ENCODE measurements at regions not wholly inside any gene's neighbourhood (a gene's known extent, or its start where the extent isn't known, plus 50 kb on each side); places are given as distances from the start of the nearest gene placed in this dataset.
A peak's percentile ranks its signal among the peaks of the same experiment; 100 is the strongest.

- no peak for ATAC-seq (ENCODE audit: low FRiP score in 2 of 2)
- H3K27ac ChIP-seq = no peak overlapping the region
- H3K4me3 ChIP-seq = no peak overlapping the region
- no peaks in the 10 kb centered on the region for H3K27me3 ChIP-seq
- H3K4me1 ChIP-seq = no peaks in the 10 kb centered on the region
- no peak for TF ChIP-seq POLR2AphosphoS5 (IDR thresholded peaks at IDR 0.05)
- no peak for DNase-seq
- no peaks in the 10 kb centered on the region for H3K9me3 ChIP-seq
- no peaks in the 10 kb centered on the region for H3K36me3 ChIP-seq
Observed at GRCh38 chr7:85561706-85562105, 374.9 kb upstream of the SEMA3D start.

GRCh38 chr7:85554236-85555178 lies 367.7 kb upstream of the SEMA3D start:
- no peaks in the 10 kb centered on the region for H3K36me3 ChIP-seq
- H3K4me3 ChIP-seq = no peak overlapping the region
- no peak overlapping the region for H3K27ac ChIP-seq
- H3K27me3 ChIP-seq = no peaks in the 10 kb centered on the region
- 69 to 70% methylated on average over 5 of the region's 5 CpGs for WGBS, 2 donors
- DNase-seq (no peak), ATAC-seq (ENCODE audit: low FRiP score in 2 of 2) (peak in 1 of 2 donors; percentile 89)
- H3K4me1 ChIP-seq = no peaks in the 10 kb centered on the region
- H3K9me3 ChIP-seq = no peaks in the 10 kb centered on the region
- no peak for TF ChIP-seq EP300 (IDR thresholded peaks at IDR 0.05)
- TF ChIP-seq CTCF (IDR thresholded peaks at IDR 0.05) = peak; percentile 28 to 69 (median 54)
- no peak for TF ChIP-seq POLR2AphosphoS5 (IDR thresholded peaks at IDR 0.05)
- TF ChIP-seq POLR2A (IDR thresholded peaks at IDR 0.05) = no peak

GRCh38 chr7:85535974-85536729 lies 349.3 kb upstream of the SEMA3D start:
- 71 to 75% methylated on average over 3 of the region's 3 CpGs for WGBS, 2 donors
- ATAC-seq (ENCODE audit: low FRiP score in 2 of 2) = no peak
- no peaks in the 10 kb centered on the region for H3K36me3 ChIP-seq
- no peaks in the 10 kb centered on the region for H3K4me1 ChIP-seq
- H3K27ac ChIP-seq = no peak overlapping the region
- no peaks in the 10 kb centered on the region for H3K9me3 ChIP-seq
- no peak for TF ChIP-seq CTCF (IDR thresholded peaks at IDR 0.05)
- no peak for TF ChIP-seq EP300 (IDR thresholded peaks at IDR 0.05)
- no peak for TF ChIP-seq POLR2A (IDR thresholded peaks at IDR 0.05)
- no peak for TF ChIP-seq POLR2AphosphoS5 (IDR thresholded peaks at IDR 0.05)
- DNase-seq = no peak
- no peaks in the 10 kb centered on the region for H3K27me3 ChIP-seq
- no peak overlapping the region for H3K4me3 ChIP-seq

- H3K4me1 ChIP-seq = no peaks in the 10 kb centered on the region
- DNase-seq (no peak), ATAC-seq (ENCODE audit: low FRiP score in 2 of 2) (no peak)
- no peak overlapping the region for H3K27ac ChIP-seq
- no peak overlapping the region for H3K4me3 ChIP-seq
- no peaks in the 10 kb centered on the region for H3K27me3 ChIP-seq
- no peaks in the 10 kb centered on the region for H3K9me3 ChIP-seq
- TF ChIP-seq CTCF (IDR thresholded peaks at IDR 0.05) (no peak), POLR2AphosphoS5 (IDR thresholded peaks at IDR 0.05) (no peak), EP300 (IDR thresholded peaks at IDR 0.05) (no peak), POLR2A (IDR thresholded peaks at IDR 0.05) (no peak)
- H3K36me3 ChIP-seq = no peaks in the 10 kb centered on the region
- WGBS, 2 donors = 31% methylated on average over 4 of the region's 4 CpGs
Observed at GRCh38 chr7:85529831-85530230, 343.0 kb upstream of the SEMA3D start.

GRCh38 chr7:85529201-85529600 lies 342.3 kb upstream of the SEMA3D start:
- no peaks in the 10 kb centered on the region for H3K9me3 ChIP-seq
- H3K27me3 ChIP-seq = no peaks in the 10 kb centered on the region
- ATAC-seq (ENCODE audit: low FRiP score in 2 of 2) (peak in 1 of 2 donors; percentile 26), DNase-seq (no peak)
- no peaks in the 10 kb centered on the region for H3K4me1 ChIP-seq
- H3K36me3 ChIP-seq = no peaks in the 10 kb centered on the region
- WGBS, 2 donors = 41 to 52% methylated on average over 3 of the region's 3 CpGs
- no peak overlapping the region for H3K27ac ChIP-seq
- TF ChIP-seq POLR2A (IDR thresholded peaks at IDR 0.05) (no peak), EP300 (IDR thresholded peaks at IDR 0.05) (no peak), POLR2AphosphoS5 (IDR thresholded peaks at IDR 0.05) (no peak), CTCF (IDR thresholded peaks at IDR 0.05) (no peak)
- H3K4me3 ChIP-seq = no peak overlapping the region
